Calu3 (cell line): ENCODE measurements at regions not wholly inside any gene's neighbourhood (a gene's known extent, or its start where the extent isn't known, plus 50 kb on each side); places are given as distances from the start of the nearest gene placed in this dataset.
"Not testable (repeated sequence)": the region's sequence is repeated elsewhere in the genome, so short reads cannot be mapped to it uniquely, and the experiment has no call there.

Experiments used
- BruUV-seq: library from RNA; stranded (reverse); fragments of 400-500 nt; replicated peaks from 2 replicates; lab custom pipeline; 2021; lab: Mats Ljungman, UMichigan
- CTCF ChIA-PET: fragments of 300-600 bp; sonication (Branson Sonifier 250); formaldehyde crosslinking; loops from one replicate; lab custom pipeline; 2022; ENCODE audit warnings: antibody characterized with exemption; lab: Charles Lee
- DNase-seq: peaks from one replicate; pipeline ENCODE4 v3.0.0; 2022
- H3K27ac Mint-ChIP-seq: one replicate; pipeline ENCODE4 v1.8.0; 2022; ENCODE audit warnings: mixed read lengths; ENCODE audit not compliant: unreplicated experiment
- H3K27me3 Mint-ChIP-seq: one replicate; pipeline ENCODE4 v1.8.0; 2022; ENCODE audit warnings: mixed read lengths; ENCODE audit not compliant: unreplicated experiment
- H3K36me3 Mint-ChIP-seq: one replicate; pipeline ENCODE4 v1.8.0; 2022; ENCODE audit warnings: mild to moderate bottlenecking, moderate library complexity, mixed read lengths; ENCODE audit not compliant: insufficient read depth, unreplicated experiment
- H3K4me1 Mint-ChIP-seq: one replicate; pipeline ENCODE4 v1.8.0; 2022; ENCODE audit warnings: mild to moderate bottlenecking, low read depth, mixed read lengths; ENCODE audit not compliant: unreplicated experiment
- H3K4me3 Mint-ChIP-seq: one replicate; pipeline ENCODE4 v1.8.0; 2022; ENCODE audit warnings: mild to moderate bottlenecking, low read depth, moderate library complexity, mixed read lengths; ENCODE audit not compliant: unreplicated experiment
- H3K9me3 Mint-ChIP-seq: one replicate; pipeline ENCODE4 v1.8.0; 2022; ENCODE audit warnings: low read depth, mixed read lengths; ENCODE audit not compliant: unreplicated experiment
- intact Hi-C: fragments of 100-400 bp; cut with micrococcal nuclease; formaldehyde crosslinking; loops from one replicate; pipeline ENCODE4 v1.10.0; 2022; ENCODE audit not compliant: unreplicated experiment
- TF ChIP-seq, protein P1 (sequence below): fragments of 200-600 bp; IDR thresholded peaks from one replicate; pipeline ENCODE4 v1.8.0; 2022; ENCODE audit warnings: antibody characterized with exemption; ENCODE audit not compliant: unreplicated experiment

DNA sequence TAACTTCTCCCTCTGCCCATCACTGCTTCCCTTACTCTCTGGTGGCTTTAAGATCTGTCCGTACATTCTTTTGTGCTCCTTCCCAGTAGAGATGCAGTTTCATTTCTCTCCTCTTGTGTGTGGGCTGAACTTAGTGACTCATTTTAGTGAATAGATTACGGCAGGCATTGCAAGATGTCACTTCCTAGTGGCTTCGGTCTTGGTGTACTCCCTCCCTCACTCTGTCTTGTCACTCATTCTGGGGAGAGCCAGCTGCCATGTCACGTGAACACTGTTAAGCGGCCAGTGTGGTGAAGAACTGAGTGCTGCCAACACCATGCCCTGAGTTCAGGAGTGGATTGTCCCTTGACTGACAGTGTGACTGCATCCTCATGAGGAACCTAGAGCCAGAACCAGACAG lies 115.9 kb downstream of the OTOR start:
- Mint-ChIP-seq H3K9me3 (no peaks in the 10 kb centered on the region), H3K27ac (no peak overlapping the region), H3K4me3 (no peak overlapping the region), H3K36me3 (no peaks in the 10 kb centered on the region), H3K4me1 (no peaks in the 10 kb centered on the region), H3K27me3 (no peaks in the 10 kb centered on the region)
- intact Hi-C loops, result no loop called here
- CTCF ChIA-PET, result no interaction called here
- TF ChIP-seq, protein P1, sequence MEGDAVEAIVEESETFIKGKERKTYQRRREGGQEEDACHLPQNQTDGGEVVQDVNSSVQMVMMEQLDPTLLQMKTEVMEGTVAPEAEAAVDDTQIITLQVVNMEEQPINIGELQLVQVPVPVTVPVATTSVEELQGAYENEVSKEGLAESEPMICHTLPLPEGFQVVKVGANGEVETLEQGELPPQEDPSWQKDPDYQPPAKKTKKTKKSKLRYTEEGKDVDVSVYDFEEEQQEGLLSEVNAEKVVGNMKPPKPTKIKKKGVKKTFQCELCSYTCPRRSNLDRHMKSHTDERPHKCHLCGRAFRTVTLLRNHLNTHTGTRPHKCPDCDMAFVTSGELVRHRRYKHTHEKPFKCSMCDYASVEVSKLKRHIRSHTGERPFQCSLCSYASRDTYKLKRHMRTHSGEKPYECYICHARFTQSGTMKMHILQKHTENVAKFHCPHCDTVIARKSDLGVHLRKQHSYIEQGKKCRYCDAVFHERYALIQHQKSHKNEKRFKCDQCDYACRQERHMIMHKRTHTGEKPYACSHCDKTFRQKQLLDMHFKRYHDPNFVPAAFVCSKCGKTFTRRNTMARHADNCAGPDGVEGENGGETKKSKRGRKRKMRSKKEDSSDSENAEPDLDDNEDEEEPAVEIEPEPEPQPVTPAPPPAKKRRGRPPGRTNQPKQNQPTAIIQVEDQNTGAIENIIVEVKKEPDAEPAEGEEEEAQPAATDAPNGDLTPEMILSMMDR, result no peak
- no TSS peak for BruUV-seq
- no peak for DNase-seq

DNA sequence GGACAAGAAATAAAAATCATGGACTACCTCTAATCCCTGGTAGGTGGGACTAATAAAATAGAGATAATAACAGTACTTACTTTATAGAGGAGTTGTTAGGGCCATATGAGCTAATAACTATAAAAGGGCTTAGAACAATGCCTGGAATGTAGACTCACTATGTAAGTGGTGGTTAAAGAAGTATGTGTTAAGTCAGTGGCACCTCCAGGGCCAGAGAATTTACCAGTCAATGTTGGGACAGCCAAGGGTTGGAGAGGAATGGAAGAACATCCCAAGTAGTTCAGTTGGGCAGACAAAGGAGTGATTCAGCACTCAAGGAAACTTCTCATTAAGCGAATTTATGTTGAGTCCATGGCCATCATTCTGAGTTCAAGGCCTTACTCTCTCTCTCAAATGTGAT lies 116.8 kb downstream of the OTOR start:
- Mint-ChIP-seq H3K4me1 (no peaks in the 10 kb centered on the region), H3K9me3 (no peaks in the 10 kb centered on the region), H3K27ac (no peak overlapping the region), H3K27me3 (no peaks in the 10 kb centered on the region), H3K4me3 (no peak overlapping the region), H3K36me3 (no peaks in the 10 kb centered on the region)
- DNase-seq, result no peak
- CTCF ChIA-PET, result no interaction called here
- BruUV-seq, result no TSS peak
- intact Hi-C loops, result no loop called here
- TF ChIP-seq, protein P1, result no peak

DNA sequence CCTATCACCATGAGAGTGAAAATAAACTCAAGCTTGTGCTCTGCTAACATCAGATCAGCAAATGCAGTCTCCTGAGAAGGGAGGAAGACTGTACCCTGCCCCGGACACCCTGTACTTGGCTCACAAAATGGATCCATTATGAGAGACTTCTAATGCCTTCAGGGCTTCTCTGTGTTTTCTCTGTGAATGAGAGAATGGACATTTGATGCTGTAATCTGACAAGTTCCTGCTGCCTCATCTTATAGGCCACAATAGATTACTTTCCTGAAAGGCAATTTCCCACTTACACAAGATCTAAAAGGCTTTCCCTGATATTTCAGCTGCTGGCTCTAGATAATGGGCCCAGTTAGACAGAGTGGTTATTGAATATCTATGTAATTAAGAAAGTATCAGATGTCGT lies 117.2 kb downstream of the OTOR start:
- H3K36me3 Mint-ChIP-seq, result no peaks in the 10 kb centered on the region
- CTCF ChIA-PET, result no interaction called here
- H3K4me3 Mint-ChIP-seq, result no peak overlapping the region
- H3K27ac Mint-ChIP-seq, result no peak overlapping the region
- H3K27me3 Mint-ChIP-seq, result no peaks in the 10 kb centered on the region
- no peaks in the 10 kb centered on the region for H3K4me1 Mint-ChIP-seq
- no TSS peak for BruUV-seq
- intact Hi-C loops, result no loop called here
- DNase-seq, result no peak
- H3K9me3 Mint-ChIP-seq, result no peaks in the 10 kb centered on the region
- TF ChIP-seq, protein P1, result no peak

DNA sequence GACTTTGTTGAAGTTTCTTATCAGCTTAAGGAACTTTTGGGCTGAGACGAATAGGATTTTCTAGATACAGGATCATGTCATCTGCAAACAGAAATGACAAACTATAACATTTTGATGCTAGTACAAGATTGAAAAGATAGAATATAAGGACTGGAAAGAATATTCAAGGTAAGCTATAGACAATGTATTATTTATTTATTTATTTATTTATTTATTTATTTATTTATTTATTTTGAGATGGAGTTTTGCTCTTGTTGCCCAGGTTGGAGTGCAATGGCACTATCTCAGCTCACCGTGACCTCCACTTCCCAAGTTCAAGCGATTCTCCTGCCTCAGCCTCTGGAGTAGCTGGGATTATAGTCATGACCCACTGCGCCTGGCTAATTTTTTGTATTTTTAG lies 125.0 kb downstream of the OTOR start:
- intact Hi-C loops, H3K27me3 Mint-ChIP-seq, H3K4me3 Mint-ChIP-seq, H3K27ac Mint-ChIP-seq, H3K36me3 Mint-ChIP-seq, DNase-seq, CTCF ChIA-PET, H3K4me1 Mint-ChIP-seq, H3K9me3 Mint-ChIP-seq, BruUV-seq: not testable (repeated sequence)

DNA sequence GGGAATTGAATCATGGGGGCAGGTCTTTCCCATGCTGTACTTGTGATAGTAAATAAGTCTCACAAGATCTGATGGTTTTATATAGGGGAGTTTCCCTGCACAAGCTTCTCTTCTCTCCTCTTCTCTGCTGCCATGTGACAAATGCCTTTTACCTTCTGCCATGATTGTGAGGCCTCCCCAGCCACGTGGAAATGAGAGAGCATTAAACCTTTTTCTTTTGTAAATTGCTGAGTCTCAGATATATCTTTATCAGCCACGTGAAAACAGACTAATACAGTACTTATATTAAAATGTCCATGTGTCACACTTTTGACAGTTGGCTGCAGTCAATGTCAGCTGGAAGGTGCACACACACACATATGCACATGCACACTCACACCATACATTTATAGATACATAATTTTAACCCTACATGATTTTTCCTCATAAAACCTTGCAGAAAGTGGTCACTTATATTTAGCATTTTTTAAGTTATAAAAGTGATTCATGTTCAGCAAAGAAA lies 128.9 kb downstream of the OTOR start:
- intact Hi-C loops, result no loop called here
- CTCF ChIA-PET, result no interaction called here
- TF ChIP-seq, protein P1, result no peak
- no peaks in the 10 kb centered on the region for H3K27me3 Mint-ChIP-seq
- no peaks in the 10 kb centered on the region for H3K9me3 Mint-ChIP-seq
- no TSS peak for BruUV-seq
- H3K36me3 Mint-ChIP-seq, result no peaks in the 10 kb centered on the region
- H3K27ac Mint-ChIP-seq, result no peak overlapping the region
- H3K4me1 Mint-ChIP-seq, result no peaks in the 10 kb centered on the region
- H3K4me3 Mint-ChIP-seq, result no peak overlapping the region
- DNase-seq, result no peak
